ENCODE measurements at regions not wholly inside any gene's neighbourhood (a gene's known extent, or its start where the extent isn't known, plus 50 kb on each side); places are given as distances from the start of the nearest gene placed in this dataset.

GRCh38 chr10:78771808-78772455 is 296.8 kb upstream of the ZMIZ1 start:
- no peak for DNase-seq (ENCODE audit: extremely low read depth in 1 of 2, low read depth in 1 of 2)

- no peak for DNase-seq (ENCODE audit: extremely low read depth in 1 of 2, low read depth in 1 of 2)
Measured at GRCh38 chr10:78772486-78772885, 296.3 kb upstream of the ZMIZ1 start.

- no peak for DNase-seq (ENCODE audit: extremely low read depth in 1 of 2, low read depth in 1 of 2)
Measured at GRCh38 chr10:78772986-78773530, 295.7 kb upstream of the ZMIZ1 start.

- DNase-seq (ENCODE audit: extremely low read depth in 1 of 2, low read depth in 1 of 2): no peak
Measured at GRCh38 chr10:78774614-78774998, 294.2 kb upstream of the ZMIZ1 start.

- no peak for DNase-seq (ENCODE audit: extremely low read depth in 1 of 2, low read depth in 1 of 2)
Measured at GRCh38 chr10:78774999-78775711, 293.6 kb upstream of the ZMIZ1 start.

- no peak for DNase-seq (ENCODE audit: extremely low read depth in 1 of 2, low read depth in 1 of 2)
Measured at GRCh38 chr10:78775891-78776290, 292.9 kb upstream of the ZMIZ1 start.

- no peak for DNase-seq (ENCODE audit: extremely low read depth in 1 of 2, low read depth in 1 of 2)
Measured at GRCh38 chr10:78776756-78777155, 292.0 kb upstream of the ZMIZ1 start.

- no peak for DNase-seq (ENCODE audit: extremely low read depth in 1 of 2, low read depth in 1 of 2)
Measured at GRCh38 chr10:78777466-78777865, 291.3 kb upstream of the ZMIZ1 start.

- no peak for DNase-seq (ENCODE audit: extremely low read depth in 1 of 2, low read depth in 1 of 2)
Measured at GRCh38 chr10:78777867-78778266, 290.9 kb upstream of the ZMIZ1 start.

- no peak for DNase-seq (ENCODE audit: extremely low read depth in 1 of 2, low read depth in 1 of 2)
Measured at GRCh38 chr10:78778444-78779338, 290.1 kb upstream of the ZMIZ1 start.

GRCh38 chr10:78779339-78779955 is 289.3 kb upstream of the ZMIZ1 start:
- no peak for DNase-seq (ENCODE audit: extremely low read depth in 1 of 2, low read depth in 1 of 2)

- no peak for DNase-seq (ENCODE audit: extremely low read depth in 1 of 2, low read depth in 1 of 2)
Measured at GRCh38 chr10:78780551-78780961, 288.2 kb upstream of the ZMIZ1 start.

- DNase-seq (ENCODE audit: extremely low read depth in 1 of 2, low read depth in 1 of 2): no peak
Measured at GRCh38 chr10:78781251-78781913, 287.4 kb upstream of the ZMIZ1 start.

GRCh38 chr10:78781991-78782390 is 286.8 kb upstream of the ZMIZ1 start:
- no peak for DNase-seq (ENCODE audit: extremely low read depth in 1 of 2, low read depth in 1 of 2)

GRCh38 chr10:78782441-78782840 is 286.3 kb upstream of the ZMIZ1 start:
- DNase-seq (ENCODE audit: extremely low read depth in 1 of 2, low read depth in 1 of 2): no peak

GRCh38 chr10:78783753-78784152 is 285.0 kb upstream of the ZMIZ1 start:
- DNase-seq (ENCODE audit: extremely low read depth in 1 of 2, low read depth in 1 of 2): no peak

GRCh38 chr10:78784546-78784945 is 284.2 kb upstream of the ZMIZ1 start:
- DNase-seq (ENCODE audit: extremely low read depth in 1 of 2, low read depth in 1 of 2): no peak

GRCh38 chr10:78785066-78785465 is 283.7 kb upstream of the ZMIZ1 start:
- no peak for DNase-seq (ENCODE audit: extremely low read depth in 1 of 2, low read depth in 1 of 2)

- no peak for DNase-seq (ENCODE audit: extremely low read depth in 1 of 2, low read depth in 1 of 2)
Measured at GRCh38 chr10:78785991-78786390, 282.8 kb upstream of the ZMIZ1 start.

- no peak for DNase-seq (ENCODE audit: extremely low read depth in 1 of 2, low read depth in 1 of 2)
Measured at GRCh38 chr10:78787125-78787524, 281.6 kb upstream of the ZMIZ1 start.
